ENCODE measurements at regions not wholly inside any gene's neighbourhood (a gene's known extent, or its start where the extent isn't known, plus 50 kb on each side); places are given as distances from the start of the nearest gene placed in this dataset.

DNA sequence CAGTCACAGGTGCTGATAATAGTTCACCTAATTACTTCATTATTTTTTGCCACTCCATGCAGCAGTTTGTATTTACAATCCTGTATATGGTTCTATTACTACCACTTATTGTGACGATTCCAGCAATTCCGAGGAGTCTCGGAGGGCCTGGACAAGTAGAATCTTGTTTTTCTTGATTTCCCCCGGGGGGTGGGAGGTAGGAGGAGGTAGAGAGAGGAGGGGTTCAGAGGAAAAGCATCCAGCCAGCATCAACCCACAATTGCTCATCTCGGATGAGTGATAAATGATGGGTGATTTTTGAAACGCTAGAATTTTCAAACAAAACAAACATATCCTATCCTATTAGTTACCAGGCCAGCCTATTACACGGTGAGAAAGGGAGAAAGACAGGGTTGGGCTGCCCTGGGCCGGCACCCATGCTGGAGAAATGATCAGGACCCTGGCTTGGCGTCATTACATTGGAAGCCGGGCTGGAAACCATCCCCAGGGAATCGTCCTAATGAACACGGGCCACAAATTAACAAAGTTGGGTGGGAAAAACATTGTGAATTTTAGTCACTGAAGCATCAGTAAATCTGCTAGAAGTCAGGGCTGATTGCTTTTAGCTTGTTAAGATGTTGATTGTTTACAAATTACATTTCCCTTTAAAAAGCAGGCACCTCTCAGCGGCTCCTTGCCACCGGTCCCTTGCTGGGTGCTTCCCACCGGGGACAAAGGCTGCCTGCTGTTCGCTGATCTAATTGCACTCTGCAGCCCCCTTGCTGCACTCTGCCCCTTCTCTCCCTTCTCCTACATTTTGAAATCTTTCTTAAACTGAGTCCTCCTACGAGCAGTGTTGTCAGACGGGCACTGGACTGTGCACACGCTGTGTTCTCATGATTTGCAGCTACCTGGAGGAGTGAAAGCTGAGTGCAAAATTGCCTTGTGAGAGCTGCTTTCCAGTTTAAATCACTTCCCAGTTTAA lies 95.5 kb downstream of the FAM204A start:
- DNase-seq (ENCODE audit: low spot score): no peak

DNA sequence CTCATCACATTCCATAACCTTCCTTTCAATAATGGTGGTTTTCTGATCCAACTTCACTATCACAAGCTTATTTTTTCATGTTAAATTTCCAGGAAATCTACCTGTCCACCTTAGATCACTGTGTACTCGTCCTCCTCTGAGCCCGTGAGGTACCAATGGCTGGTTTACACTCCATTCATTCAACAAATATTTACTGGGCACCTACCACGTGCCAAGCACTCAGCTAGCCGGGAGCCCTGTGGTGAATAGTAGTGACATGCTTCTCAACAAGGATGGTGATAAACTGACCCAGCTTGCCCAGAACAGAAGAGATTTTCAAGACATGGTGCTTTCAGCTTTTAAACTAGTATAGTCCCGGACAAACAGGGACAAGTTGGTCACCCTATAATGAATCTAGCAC lies 98.2 kb downstream of the FAM204A start:
- no peak for DNase-seq (ENCODE audit: low spot score)

DNA sequence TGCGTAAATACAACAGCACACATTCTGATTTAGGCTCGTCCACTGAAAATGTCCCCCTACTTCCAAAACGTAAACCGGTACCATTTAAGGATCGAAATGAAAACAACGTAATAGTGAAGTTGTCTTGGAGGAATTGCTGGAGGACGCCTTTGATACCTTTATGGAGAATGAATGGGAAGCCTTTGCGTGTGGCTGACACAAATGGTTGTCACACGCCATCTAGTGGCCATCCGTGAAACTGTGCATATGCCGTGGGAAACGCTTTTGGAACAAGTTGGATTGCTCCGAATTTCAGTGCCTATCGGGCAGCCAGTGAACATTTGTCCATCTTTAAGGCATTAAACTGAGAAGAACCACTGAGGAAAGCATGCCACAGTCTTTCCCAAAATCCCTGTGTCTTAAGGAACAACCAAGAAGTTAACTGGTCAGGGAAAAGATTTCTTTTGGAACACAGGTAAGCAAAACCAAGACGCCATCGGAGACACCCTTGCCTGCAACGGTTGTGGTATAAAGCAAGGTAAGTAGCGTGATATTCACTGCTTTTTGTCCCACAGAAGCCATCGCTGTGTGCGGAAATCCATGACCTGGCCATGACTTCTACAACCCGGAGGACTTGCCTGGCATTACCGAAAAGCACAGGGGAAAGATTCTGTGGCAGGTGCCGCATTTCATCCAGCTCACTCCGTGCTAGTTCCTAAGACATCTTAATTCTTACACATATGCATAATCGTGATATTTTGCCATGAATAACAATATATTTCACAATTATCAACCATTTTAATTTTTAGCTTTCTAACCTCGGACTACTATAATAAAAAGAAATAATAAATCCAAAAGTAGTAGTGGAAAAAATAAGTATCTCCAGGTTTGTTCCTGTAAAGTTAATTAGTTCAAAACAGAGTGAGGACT lies 100.6 kb downstream of the FAM204A start:
- peak; percentile 79 for DNase-seq (ENCODE audit: low spot score)

DNA sequence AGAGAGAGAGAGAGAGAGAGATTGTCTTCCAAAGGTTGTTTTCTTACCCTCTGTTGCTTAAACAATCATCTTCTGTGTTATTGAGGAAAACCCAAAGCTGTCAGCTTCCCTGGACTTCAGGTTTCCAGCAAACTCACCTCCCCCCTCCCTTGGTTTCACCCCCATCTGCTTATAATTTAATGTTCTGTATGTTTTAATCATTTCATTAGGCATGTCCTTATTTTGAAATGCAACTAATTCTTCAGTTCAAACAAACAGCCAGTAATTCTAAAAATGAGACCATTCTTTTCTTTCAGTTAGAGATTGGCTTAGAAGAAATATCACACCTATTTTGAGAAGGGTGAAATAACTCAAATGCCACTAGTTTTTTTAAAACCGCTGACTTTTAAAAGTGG lies 102.9 kb downstream of the FAM204A start:
- DNase-seq (ENCODE audit: low spot score): no peak

DNA sequence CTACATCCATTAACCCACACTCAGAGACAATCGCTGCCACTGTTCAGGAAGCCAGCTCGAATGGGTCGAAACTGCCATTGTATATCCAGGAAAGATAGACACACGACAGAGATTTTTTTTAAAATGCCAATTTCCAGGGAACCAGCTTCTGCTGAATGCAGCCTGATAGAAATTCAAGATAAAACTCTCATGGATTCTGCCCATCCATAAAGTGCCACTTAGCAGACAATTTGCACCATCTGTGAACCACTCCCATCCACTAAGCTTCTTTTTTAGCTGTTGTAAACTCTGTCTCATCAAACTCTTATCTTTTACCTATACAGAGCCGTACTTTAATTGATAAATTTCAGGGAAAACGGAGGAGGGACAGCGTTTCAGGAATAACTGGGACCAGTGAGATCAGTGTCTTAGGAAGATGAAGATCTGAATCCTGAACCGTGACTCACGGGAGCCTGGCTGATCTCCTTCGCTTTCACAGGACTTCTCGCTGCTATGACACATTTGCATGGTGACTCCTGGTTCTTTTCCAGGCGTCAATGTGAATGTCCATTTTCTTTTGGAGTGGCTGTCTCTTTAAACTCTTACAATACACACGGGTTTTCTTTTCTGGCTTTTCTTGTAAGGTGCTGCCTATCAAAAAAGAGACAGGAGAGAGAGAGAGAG lies 103.4 kb downstream of the FAM204A start:
- DNase-seq (ENCODE audit: low spot score): peak; percentile 10

DNA sequence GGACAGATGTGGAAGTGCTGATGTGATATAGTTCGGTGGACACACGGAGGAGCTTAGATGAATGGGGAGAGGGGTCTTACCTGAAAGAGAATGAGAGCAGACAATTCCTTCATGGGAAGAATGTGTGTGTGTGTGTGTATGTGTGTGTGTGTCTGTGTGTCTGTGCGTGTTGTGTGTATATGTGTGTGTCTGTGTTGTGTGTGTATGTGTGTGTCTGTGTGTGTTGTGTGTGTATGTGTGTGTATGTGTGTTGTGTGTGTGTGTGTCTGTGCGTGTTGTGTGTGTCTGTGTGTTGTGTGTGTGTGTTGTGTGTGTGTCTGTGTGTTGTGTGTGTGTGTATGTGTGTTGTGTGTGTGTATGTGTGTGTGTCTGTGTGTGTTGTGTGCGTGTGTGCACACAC lies 104.2 kb downstream of the FAM204A start:
- no peak for DNase-seq (ENCODE audit: low spot score)

DNA sequence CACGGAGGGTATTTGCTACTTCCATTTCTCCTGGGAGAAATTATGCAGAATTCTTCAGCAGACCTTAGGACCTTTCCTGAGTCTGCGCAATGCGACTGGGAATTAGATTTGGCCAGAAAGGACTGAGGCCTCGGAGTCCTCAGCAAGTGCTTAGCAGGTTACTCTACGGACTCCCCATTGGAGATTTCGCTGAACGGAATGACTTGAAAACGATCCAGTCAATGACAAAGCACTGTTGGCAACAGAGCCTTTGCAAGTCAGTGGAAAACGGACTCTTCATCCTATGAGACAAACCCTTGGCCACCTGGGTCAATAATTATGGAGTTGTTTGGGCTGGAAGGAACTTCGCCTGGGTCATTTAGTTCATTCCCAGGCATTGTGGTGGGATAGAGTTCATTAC lies 107.4 kb downstream of the FAM204A start:
- DNase-seq (ENCODE audit: low spot score): no peak

DNA sequence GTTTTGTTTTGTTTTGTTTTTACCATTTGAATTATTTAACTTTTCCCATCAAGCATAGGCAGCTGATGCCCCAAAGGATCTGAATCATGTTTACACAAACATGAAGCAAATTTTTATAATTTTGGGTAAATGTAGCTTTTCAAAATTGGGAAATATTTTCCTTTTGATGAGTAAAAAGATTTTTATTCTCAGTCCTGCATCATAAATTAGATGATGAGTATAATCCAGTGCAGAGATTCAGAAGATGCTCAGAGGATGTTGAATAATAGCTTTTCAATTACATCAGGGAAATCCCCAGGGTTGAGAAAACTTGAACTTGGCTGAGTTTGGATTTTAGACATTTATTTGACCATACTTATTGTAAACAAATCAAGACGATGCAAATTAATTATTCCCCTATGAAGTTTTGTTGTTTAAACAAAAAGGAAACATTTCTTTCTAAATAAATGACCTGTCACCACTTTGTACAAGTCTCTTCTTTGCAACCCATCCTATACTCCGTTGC lies 121.7 kb downstream of the FAM204A start:
- DNase-seq (ENCODE audit: low spot score): no peak

DNA sequence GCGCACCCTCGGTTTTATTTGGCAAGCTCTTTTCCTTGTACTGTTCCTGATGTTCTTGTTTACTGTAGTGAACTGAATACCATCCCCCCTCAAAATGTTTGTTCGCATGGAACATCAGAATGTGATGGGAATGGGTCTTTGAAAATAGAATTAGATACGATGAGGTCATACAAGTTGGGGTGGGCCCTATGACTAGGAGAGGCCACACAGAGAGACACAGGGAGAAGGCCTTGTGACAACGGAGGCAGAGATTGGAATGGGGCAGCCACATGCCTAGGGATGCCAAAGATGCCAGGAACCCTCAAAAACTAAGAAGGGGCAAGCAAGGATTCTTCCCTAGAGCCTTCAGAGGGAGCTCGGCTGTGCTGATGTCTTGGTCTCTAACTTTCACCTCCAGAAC lies 123.6 kb downstream of the FAM204A start:
- DNase-seq (ENCODE audit: low spot score): no peak

DNA sequence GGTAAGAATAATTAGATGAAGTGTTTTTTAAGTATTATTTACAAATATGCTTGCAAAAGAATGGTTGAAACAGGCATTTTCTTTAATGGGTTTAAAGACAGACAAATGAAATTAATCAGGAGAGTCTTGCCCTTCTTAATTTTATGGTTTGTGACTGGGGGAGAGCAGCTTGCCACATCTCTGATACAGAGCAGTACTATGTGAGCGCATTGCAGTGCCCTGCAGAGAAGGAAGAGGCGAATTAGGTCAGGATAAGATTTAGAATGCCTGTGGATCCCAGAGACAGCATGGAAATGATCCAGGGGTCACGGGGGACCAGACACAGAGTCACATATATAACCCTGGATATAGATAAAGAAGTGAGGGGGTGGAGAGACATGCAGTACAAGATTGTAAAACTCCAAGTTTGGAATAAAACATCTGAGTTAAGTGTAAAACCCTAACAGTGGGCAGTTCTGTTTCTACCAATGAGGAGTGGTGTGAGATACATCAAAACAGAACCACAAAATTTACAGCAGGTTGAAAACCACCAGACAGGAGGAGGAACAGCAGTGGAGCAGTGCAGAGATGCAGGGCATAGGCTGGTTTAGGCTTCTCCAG lies 125.5 kb downstream of the FAM204A start:
- DNase-seq (ENCODE audit: low spot score): no peak

DNA sequence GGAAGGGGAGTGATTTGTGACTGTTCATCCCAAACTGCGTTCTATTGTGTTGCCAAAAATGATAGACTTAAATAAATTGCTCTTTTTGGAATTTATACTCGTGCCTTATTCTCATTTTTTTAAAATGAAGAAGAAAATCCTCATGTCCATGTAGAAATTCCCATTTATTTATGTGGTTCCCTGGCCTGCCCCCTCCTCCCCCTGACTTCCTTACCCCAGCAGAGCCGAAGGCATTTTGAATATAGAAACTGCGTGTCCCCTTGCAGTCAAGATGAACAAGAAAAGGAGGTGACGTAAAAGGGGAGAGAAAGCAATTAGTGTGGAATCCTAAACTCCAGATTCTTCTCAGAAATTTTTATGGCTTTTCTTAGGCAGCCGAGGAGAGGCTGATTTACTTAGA lies 126.1 kb downstream of the FAM204A start:
- DNase-seq (ENCODE audit: low spot score): no peak

DNA sequence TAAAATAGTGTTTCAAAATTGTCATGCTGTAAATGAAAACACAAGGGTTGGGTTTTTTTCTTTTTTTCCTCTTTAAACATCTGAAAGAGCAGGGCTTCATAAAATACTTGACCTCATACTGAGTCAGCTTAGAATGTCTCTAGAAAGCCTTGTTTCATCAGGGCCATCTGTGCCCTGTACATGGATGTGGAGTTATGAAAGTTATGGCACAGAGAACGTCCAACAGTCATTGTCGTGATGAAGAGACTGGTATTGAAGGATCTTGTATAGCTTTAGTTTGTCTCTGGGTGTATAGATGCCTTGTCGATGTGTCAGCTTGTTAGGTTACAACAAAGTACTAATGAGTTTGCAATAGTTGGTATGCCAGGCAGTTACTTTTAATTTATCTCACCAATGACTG lies 127.3 kb downstream of the FAM204A start:
- no peak for DNase-seq (ENCODE audit: low spot score)

DNA sequence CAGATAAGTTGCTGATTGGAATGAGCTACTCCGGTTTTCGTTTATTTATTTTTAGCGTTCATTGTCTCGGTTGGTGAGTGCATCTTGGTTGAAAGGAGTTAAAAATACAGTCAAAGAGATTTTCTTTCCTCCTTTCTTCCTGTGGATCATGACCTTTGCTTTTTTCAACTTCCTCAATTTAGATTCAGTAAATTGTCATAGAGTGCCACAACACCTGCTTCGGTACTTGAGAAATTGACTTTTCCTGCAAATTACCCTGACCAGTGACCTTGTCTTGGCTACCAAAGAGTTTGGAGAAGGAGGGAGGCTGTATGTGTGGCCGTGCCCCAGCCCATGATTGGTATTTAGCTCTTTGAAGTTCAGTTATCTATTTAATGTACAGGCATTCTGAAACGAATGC lies 128.7 kb downstream of the FAM204A start:
- no peak for DNase-seq (ENCODE audit: low spot score)

DNA sequence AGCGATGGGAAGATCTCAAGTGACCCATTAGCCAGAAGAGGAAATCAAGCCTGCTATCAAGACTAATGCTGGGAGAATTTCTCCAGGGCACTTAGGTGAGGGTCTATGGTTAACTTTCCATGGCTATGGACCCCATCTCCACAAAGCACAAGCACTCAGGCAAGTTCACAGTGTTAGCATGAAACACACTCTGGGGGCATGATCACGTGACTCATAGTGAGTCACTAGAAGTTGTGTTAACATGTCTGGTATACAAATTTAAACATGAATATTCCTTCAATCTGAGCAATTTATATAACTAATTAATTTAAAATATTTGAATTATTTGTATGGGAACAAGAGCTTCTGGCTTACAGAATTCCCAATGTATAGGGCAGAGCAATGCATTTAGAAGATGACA lies 131.8 kb downstream of the FAM204A start:
- no peak for DNase-seq (ENCODE audit: low spot score)

DNA sequence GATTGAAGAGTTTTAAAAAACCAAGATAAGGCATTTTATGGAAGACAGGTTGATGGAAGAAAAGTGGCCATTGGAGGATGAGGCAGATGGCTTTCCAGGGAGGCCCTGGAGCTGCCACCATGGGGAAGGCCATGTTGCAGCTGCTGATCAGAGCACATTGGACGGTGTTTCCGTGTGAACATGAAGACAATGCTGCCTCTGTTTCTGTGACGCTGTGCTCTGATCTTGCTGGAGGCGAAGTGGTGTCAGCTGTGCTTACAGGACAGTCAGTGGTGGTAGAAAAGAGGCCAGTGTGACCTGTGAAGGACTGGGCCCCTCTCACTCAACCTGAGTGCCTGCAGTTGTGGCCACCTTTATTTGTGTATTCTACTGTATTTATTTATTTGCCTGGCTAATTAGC lies 132.9 kb downstream of the FAM204A start:
- no peak for DNase-seq (ENCODE audit: low spot score)

DNA sequence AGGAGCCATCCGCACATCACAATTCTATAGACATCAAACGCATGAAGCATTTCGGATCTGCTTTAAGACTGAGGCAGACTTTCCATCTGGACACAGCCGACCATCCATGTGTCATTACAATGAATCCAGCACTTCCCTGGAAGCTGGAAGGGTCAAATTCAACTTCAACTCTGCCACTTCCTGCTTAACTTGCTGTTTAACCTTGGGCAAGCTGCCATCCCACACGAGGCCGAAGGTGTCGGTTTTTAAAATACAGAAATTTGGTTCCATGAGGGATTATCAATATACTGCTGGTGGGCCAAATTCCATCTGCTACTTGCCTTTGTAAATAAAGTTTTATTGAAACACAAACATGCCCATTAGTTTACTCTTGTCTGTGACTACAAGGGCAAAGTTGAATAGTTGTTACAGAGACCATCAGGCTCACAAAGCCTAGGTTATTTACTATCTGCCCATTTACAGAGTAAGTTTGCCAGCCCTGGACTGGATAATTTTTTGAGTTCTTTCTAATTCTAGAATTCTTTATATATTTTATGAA lies 134.6 kb downstream of the FAM204A start:
- no peak for DNase-seq (ENCODE audit: low spot score)

DNA sequence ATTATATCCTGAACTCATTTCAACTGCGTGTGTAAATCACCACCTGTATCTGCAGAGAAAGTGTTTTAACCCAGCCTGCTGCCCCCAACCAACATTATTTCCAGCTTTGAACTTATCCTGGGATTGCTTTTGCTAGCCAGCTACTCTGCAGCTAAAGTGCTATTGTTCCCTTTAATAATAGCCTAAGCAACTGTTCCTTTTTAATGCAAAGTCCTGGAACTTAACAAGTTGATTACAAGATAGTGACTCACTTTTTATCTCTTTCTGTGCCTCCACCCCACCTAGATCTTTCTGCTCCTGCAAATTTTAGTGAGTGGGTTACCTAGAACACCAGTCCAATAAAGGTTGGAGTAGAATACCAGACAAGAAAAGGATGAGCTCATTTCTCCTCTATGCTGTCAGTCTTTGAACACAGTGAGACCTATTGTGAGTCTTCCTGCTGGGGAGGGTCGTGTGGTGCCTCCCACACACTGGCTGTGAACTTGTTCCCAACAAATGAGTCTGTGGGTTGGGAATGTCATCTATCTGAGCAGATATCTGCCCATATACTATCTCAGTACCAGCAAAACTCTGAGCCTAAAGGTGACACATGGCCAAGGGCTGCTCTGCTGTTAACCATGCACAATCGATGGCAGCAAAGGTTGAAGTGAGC lies 137.7 kb downstream of the FAM204A start:
- DNase-seq (ENCODE audit: low spot score): no peak

DNA sequence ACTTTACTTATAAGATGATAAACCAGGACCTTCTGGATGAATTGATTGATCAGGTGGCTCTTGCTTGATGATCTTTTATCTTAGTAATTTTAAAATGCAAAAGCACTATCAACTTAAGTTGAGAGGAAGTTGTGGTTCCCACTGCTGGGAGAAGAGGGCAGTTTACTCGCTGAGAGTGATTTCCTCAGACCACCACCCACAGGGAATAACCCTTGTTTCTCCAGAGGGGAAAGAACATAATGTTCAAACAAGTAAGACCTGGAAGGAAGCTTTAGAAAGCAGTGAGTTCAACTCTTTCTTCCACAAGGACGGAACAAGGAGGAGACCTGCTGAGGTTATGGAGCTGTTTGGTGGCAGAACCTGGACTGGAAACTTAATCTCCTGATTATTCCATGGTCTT lies 138.7 kb downstream of the FAM204A start:
- no peak for DNase-seq (ENCODE audit: low spot score)

DNA sequence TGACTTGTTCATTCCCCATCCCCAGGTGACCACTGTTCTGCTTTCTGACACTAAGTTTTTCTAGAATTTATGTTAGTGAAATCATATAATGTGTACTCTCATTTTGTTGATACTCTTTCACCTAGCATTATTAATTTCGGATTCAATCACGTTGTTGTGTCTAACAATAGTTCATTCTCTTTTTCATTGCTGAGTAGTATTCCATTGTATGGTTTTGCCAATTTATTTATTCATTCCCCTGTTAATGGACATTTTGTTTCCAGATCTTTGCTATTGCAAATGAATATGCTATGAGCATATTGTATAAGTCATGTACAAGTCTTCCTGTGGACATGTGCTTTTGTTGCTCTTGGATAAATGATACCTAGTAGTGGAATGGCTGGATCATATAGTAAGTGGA lies 146.4 kb downstream of the FAM204A start:
- no peak for DNase-seq (ENCODE audit: low spot score)

DNA sequence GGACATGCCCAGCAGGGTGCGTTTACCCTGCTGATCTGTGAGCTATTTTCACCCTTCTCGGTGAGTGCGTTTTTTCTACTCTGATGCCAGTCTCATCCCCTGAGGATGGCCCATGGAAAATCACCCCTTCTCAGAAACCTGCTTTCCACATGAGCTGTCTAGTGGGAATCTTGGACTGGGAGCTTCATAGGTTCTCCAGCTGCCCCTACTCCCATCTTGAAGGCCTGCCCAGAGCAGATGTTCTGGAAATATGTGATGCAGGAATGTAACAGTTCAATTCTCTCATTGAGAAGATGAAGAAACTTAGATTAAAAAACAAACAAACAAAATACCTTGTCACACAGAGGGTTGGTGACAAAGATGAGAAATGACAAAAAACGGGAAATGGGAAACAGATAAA lies 146.9 kb upstream of the RAB11FIP2 start:
- DNase-seq (ENCODE audit: low spot score): no peak

DNA sequence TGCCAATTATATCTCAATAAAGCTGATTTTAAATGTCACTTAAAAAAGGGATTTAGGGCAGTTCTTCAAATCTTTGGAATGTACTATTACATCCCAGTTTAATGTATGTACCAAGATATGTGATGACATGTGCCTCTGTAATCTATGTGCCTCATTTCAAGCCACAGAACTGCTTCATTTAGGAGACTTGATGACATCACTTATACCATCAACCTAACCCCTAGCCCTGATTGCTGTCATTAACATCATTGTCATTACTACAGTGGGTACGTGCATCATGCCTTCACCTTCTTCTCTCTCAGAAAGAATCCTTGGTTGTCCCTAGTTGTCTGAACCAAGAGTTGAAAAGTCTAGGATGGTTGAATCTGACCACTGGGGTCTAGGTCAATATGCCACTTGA lies 134.3 kb upstream of the RAB11FIP2 start:
- no peak for DNase-seq (ENCODE audit: low spot score)

All from LoVo (cell line).